Spleen (tissue), 11 donors: ENCODE measurements at regions not wholly inside any gene's neighbourhood (a gene's known extent, or its start where the extent isn't known, plus 50 kb on each side); places are given as distances from the start of the nearest gene placed in this dataset.

Experiments used
- DNase-seq: peaks from one replicate; pipeline ENCODE4 v3.0.0-alpha.2; 2020
- H3K27ac ChIP-seq, 8 donors: fragments of 200-600 bp; sonication (generic) in 7 of 8; 1 replicate in 4 of 8; 2 replicates in 4 of 8; pipeline versions ENCODE4 v1.5.0 to v1.8.0; 2016 to 2021; ENCODE audit warnings: inconsistent platforms in 4 of 8, mild to moderate bottlenecking in 4 of 8, moderate library complexity in 1 of 8
- H3K27me3 ChIP-seq, 7 donors: fragments of 200-600 bp; sonication (generic) in 6 of 7; replicated peaks in 1 of 7; 1 replicate in 4 of 7; 2 replicates in 3 of 7; pipeline versions ENCODE4 v1.5.0 to v1.8.0; 2016 to 2021; ENCODE audit warnings: inconsistent platforms in 3 of 7, mild to moderate bottlenecking in 1 of 7
- H3K36me3 ChIP-seq, 6 donors: fragments of 200-600 bp; sonication (generic) in 5 of 6; 1 replicate in 4 of 6; 2 replicates in 2 of 6; pipeline versions ENCODE4 v1.5.0 to v1.8.0; 2016 to 2021; ENCODE audit warnings: inconsistent platforms in 2 of 6
- H3K4me1 ChIP-seq, 6 donors: fragments of 200-600 bp; sonication (generic) in 5 of 6; 1 replicate in 3 of 6; 2 replicates in 3 of 6; pipeline versions ENCODE4 v1.5.0 to v1.8.0; 2016 to 2021; ENCODE audit warnings: inconsistent platforms in 3 of 6
- H3K4me3 ChIP-seq, 8 donors: fragments of 200-600 bp; sonication (generic) in 7 of 8; 1 replicate in 4 of 8; 2 replicates in 4 of 8; pipeline versions ENCODE4 v1.5.0 to v1.8.0; 2016 to 2021; ENCODE audit warnings: inconsistent platforms in 4 of 8, mild to moderate bottlenecking in 4 of 8, moderate library complexity in 2 of 8
- H3K9me3 ChIP-seq, 8 donors: fragments of 200-600 bp; sonication (generic) in 7 of 8; 1 replicate in 4 of 8; 2 replicates in 4 of 8; pipeline versions ENCODE4 v1.5.0 to v1.8.0; 2016 to 2021; ENCODE audit warnings: inconsistent platforms in 4 of 8
- POLR2A ChIP-seq, 3 donors: fragments of 450-650 bp; IDR thresholded peaks; one replicate each; pipeline ENCODE4 v1.5.1; 2017; ENCODE audit warnings: antibody characterized with exemption in 3 of 3, mild to moderate bottlenecking in 1 of 3
- POLR2AphosphoS5 ChIP-seq, 3 donors: sonication (generic); formaldehyde crosslinking; IDR thresholded peaks; one replicate each; pipeline ENCODE4 v1.5.1; 2017; ENCODE audit warnings: antibody characterized with exemption in 3 of 3
- WGBS, 5 donors: extraction: QIAGEN DNeasy Blood & Tissue Kit in 3 of 5; methylation state at CpG; one replicate each; pipeline versions ENCODE4 v1.1.5 to v1.1.7; 2013 to 2018; 5-methylcytosine and 5-hydroxymethylcytosine counted together
- intact Hi-C: fragments of 100-400 bp; cut with DNase I; formaldehyde crosslinking; loops from one replicate; pipeline ENCODE4 v1.15.0; 2023; ENCODE audit warnings: low total_unique reads
- TF ChIP-seq, protein P1 (sequence below), 11 experiments: fragments of 200-600 bp in 7 of 11; fragments of 450-650 bp in 4 of 11; sonication (generic) in 4 of 11; IDR thresholded peaks in 8 of 11; conservative IDR thresholded peaks in 3 of 11; 1 replicate in 7 of 11; 2 replicates in 4 of 11; pipeline versions ENCODE4 v1.4.0 to v1.8.0; 2016 to 2021; ENCODE audit warnings: antibody characterized with exemption in 11 of 11, inconsistent platforms in 4 of 11, mild to moderate bottlenecking in 1 of 11
- donor health status: healthy with polysubstance abuse.
- donor health status: DM: no; HTN: no; CAD: no; lungs with moderate emphysema.
- donor health status: DM: no; HTN: no; CAD: no.
- donor health status: Bipolar disorder and iron deficiency.
- donor health status: healthy.
- donor health status: DM: no; HTN: no; CAD: no.
- donor health status: DM: yes; HTN: yes; CAD: no.

DNA sequence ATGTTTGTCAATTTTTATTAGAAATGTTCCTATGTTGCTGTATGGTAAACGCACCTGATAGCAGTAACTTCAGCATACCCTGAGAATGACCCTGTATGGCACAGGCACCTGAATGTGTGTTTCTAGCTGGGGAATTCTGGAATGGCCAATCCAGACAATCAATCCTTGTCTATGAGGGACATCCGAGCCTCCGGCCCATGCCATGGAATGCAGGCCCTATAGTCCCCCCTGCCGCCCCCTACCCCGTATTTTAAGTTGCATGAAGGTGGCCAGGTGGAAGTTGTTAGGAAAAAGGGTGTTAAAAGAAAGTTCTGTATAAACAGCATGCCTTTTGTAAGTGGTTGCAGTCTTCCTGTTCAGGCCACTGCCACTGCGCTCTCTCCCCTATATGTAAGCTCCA lies 595.9 kb downstream of the DSC3 start:
- H3K4me1 ChIP-seq: no peaks in the 10 kb centered on the region
- H3K27me3 ChIP-seq: no peaks in the 10 kb centered on the region
- H3K4me3 ChIP-seq: no peak overlapping the region
- intact Hi-C loops: no loop called here
- H3K36me3 ChIP-seq: no peaks in the 10 kb centered on the region
- no peak for TF ChIP-seq POLR2AphosphoS5 (IDR thresholded peaks at IDR 0.05)
- TF ChIP-seq POLR2A (IDR thresholded peaks at IDR 0.05): no peak
- TF ChIP-seq, protein P1, sequence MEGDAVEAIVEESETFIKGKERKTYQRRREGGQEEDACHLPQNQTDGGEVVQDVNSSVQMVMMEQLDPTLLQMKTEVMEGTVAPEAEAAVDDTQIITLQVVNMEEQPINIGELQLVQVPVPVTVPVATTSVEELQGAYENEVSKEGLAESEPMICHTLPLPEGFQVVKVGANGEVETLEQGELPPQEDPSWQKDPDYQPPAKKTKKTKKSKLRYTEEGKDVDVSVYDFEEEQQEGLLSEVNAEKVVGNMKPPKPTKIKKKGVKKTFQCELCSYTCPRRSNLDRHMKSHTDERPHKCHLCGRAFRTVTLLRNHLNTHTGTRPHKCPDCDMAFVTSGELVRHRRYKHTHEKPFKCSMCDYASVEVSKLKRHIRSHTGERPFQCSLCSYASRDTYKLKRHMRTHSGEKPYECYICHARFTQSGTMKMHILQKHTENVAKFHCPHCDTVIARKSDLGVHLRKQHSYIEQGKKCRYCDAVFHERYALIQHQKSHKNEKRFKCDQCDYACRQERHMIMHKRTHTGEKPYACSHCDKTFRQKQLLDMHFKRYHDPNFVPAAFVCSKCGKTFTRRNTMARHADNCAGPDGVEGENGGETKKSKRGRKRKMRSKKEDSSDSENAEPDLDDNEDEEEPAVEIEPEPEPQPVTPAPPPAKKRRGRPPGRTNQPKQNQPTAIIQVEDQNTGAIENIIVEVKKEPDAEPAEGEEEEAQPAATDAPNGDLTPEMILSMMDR (IDR thresholded peaks at IDR 0.05 in 8 of 11, conservative IDR thresholded peaks at IDR 0.05 in 3 of 11): no peak
- no peak overlapping the region for H3K27ac ChIP-seq
- DNase-seq: no peak
- WGBS, 5 donors: 67 to 83% (median 71%) methylated on average over 6 of the region's 6 CpGs
- peaks cover 0 to 8% (median 0%) of the 10 kb centered on the region in 8 donors for H3K9me3 ChIP-seq

DNA sequence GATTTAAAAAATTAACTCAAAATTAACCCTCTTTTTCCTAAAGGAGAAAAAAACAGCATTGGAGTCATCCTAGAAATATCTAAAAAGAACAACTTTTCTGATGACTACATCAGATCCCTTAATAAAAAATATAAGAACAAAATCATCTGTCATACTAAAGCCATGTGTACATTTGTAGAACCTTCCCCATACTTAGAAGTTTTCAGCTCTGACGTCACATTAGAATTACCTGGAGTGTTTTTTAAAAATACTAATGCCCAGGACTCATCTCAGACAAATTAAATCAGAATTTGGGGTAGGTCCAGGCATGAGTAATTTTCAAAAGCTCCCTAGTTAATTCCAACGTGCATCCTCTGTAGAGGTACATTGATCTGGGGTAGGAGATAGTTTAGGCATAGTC lies 598.0 kb downstream of the DSC3 start:
- WGBS, 5 donors: 58 to 84% (median 66%) methylated on average over 2 of the region's 2 CpGs
- intact Hi-C loops: no loop called here
- no peak for DNase-seq
- Histone ChIP-seq H3K27me3 (no peaks in the 10 kb centered on the region), H3K9me3 (peaks cover 0 to 8% (median 0%) of the 10 kb centered on the region in 8 donors), H3K4me1 (no peaks in the 10 kb centered on the region), H3K4me3 (no peak overlapping the region), H3K36me3 (no peaks in the 10 kb centered on the region), H3K27ac (no peak overlapping the region)
- TF ChIP-seq, protein P1 (IDR thresholded peaks at IDR 0.05 in 8 of 11, conservative IDR thresholded peaks at IDR 0.05 in 3 of 11): no peak

DNA sequence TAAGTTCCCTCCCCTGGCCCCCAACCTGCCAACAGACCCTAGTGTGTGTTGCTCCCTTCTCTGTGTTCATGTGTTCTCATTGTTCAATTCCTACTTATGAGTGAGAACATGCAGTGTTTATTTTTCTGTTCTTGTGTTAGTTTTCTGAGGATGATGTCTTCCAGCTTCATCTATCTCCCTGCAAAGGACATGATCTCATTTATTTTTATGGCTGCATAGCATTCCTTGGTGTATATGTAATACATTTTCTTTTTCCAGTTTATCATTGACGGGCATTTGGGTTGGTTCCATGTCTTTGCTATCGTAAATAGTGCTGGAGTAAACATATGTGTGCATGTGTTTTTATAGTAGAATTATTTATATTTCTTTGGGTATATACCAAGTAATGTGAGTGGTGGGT lies 602.2 kb downstream of the DSC3 start:
- DNase-seq: no peak
- intact Hi-C loops: no loop called here
- WGBS, 5 donors: 78 to 90% (median 86%) methylated on average over 2 of the region's 2 CpGs
- no peaks in the 10 kb centered on the region for H3K36me3 ChIP-seq
- peaks cover 0 to 8% (median 0%) of the 10 kb centered on the region in 8 donors for H3K9me3 ChIP-seq
- H3K27ac ChIP-seq: no peak overlapping the region
- no peak for TF ChIP-seq POLR2AphosphoS5 (IDR thresholded peaks at IDR 0.05)
- TF ChIP-seq, protein P1 (IDR thresholded peaks at IDR 0.05 in 8 of 11, conservative IDR thresholded peaks at IDR 0.05 in 3 of 11): no peak
- no peak for TF ChIP-seq POLR2A (IDR thresholded peaks at IDR 0.05)
- H3K4me3 ChIP-seq: no peak overlapping the region
- H3K27me3 ChIP-seq: no peaks in the 10 kb centered on the region
- no peaks in the 10 kb centered on the region for H3K4me1 ChIP-seq

DNA sequence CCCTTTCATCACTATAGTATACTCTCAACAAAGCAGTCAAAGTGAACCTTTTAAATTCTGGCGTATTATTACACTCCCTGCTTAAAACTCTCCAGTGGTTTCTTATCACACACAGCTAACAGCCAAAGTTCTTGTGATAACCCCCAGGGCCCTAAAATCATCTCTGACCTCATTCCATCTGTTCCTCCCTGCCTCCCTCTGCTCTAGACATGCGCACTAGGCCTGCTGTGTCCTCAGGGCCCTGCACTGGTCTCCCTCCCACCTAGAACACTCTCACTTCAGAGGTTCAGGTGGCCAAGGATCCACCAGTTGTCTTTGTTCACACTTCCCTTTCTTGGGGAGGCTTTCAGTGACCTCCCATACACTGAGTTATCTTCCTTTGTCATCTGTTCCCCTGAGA lies 603.4 kb downstream of the DSC3 start:
- Histone ChIP-seq H3K9me3 (peaks cover 0 to 8% (median 0%) of the 10 kb centered on the region in 8 donors), H3K4me3 (no peak overlapping the region), H3K36me3 (no peaks in the 10 kb centered on the region), H3K27me3 (no peaks in the 10 kb centered on the region), H3K4me1 (no peaks in the 10 kb centered on the region), H3K27ac (no peak overlapping the region)
- no peak for TF ChIP-seq POLR2AphosphoS5 (IDR thresholded peaks at IDR 0.05)
- TF ChIP-seq, protein P1 (IDR thresholded peaks at IDR 0.05 in 8 of 11, conservative IDR thresholded peaks at IDR 0.05 in 3 of 11): no peak
- no peak for TF ChIP-seq POLR2A (IDR thresholded peaks at IDR 0.05)
- DNase-seq: no peak
- intact Hi-C loops: no loop called here
- 85 to 92% (median 91%) methylated on average over 2 of the region's 2 CpGs for WGBS, 5 donors
